ENCODE measurements at regions not wholly inside any gene's neighbourhood (a gene's known extent, or its start where the extent isn't known, plus 50 kb on each side); places are given as distances from the start of the nearest gene placed in this dataset.

DNA sequence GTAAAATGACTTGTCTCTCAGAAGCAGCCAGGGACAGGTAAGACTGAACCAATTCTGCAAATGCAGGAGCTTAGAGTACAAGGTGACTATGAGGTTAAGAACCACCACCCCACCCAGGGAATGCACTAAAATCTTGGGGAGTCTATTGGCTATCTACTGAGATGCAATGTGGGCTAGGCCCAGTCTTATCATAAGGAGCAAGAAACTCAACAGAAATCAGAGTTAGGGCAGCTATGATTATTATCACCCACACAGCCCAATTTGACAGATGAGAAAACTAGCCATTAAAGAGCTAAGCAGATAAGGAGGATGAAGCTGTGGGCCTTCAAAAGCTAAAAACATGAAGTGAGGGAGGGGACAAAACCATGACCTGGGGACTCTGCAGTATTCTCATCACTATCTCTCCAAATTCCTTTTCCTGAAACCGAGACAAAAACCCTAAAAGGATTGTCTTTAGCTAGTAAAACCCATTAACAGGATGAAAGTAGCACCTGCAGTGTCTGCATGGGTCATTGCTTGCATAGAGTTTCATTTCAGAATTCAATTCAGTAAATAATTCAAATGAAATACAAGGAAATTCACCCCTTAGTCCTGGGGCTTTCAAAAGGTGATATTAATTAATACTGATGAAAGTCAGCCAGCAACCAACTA is 68.8 kb upstream of the USP47 start:
- Mint-ChIP-seq H3K9me3 (ENCODE audit: unreplicated experiment) (peaks cover 4% of the 10 kb centered on the region), H3K27me3 (ENCODE audit: low read depth, unreplicated experiment) (peaks cover 59% of the 10 kb centered on the region), H3K36me3 (ENCODE audit: low read depth, unreplicated experiment) (peaks cover 1% of the 10 kb centered on the region), H3K4me3 (ENCODE audit: unreplicated experiment) (no peak overlapping the region), H3K4me1 (ENCODE audit: low read depth, unreplicated experiment) (peaks cover 1% of the 10 kb centered on the region), H3K27ac (ENCODE audit: unreplicated experiment) (no peak overlapping the region)
- FAIRE-seq (no peak), DNase-seq (ENCODE audit: low read depth) (no peak)
- H3K4me3 ChIP-seq (ENCODE audit: insufficient read depth, low read depth, low read length) = no peak overlapping the region
- no peaks in the 10 kb centered on the region for H3K79me2 ChIP-seq (ENCODE audit: insufficient read depth, low read length)
- H3K27ac ChIP-seq (ENCODE audit: low read depth, low read length) = no peak overlapping the region
- H3K9me3 ChIP-seq (ENCODE audit: insufficient read depth, low read depth, low read length) = no peaks in the 10 kb centered on the region
- TF ChIP-seq, protein P1, sequence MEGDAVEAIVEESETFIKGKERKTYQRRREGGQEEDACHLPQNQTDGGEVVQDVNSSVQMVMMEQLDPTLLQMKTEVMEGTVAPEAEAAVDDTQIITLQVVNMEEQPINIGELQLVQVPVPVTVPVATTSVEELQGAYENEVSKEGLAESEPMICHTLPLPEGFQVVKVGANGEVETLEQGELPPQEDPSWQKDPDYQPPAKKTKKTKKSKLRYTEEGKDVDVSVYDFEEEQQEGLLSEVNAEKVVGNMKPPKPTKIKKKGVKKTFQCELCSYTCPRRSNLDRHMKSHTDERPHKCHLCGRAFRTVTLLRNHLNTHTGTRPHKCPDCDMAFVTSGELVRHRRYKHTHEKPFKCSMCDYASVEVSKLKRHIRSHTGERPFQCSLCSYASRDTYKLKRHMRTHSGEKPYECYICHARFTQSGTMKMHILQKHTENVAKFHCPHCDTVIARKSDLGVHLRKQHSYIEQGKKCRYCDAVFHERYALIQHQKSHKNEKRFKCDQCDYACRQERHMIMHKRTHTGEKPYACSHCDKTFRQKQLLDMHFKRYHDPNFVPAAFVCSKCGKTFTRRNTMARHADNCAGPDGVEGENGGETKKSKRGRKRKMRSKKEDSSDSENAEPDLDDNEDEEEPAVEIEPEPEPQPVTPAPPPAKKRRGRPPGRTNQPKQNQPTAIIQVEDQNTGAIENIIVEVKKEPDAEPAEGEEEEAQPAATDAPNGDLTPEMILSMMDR (IDR thresholded peaks at IDR 0.05; ENCODE audit: insufficient read depth, low read depth, low read length) = no peak
- no peak for TF ChIP-seq EZH2 (IDR thresholded peaks at IDR 0.05; ENCODE audit: insufficient read depth, low read length)
- H3K27me3 ChIP-seq (ENCODE audit: insufficient read depth, low read length) = peaks cover 48% of the 10 kb centered on the region
- H3K4me2 ChIP-seq (ENCODE audit: low read length) = no peak overlapping the region
- H3K4me1 ChIP-seq (ENCODE audit: insufficient read depth, low read length) = no peaks in the 10 kb centered on the region
- no peaks in the 10 kb centered on the region for H3K36me3 ChIP-seq (ENCODE audit: insufficient read depth, low read length)
- H3K9ac ChIP-seq (ENCODE audit: low read length) = no peak overlapping the region
- H2AFZ ChIP-seq (ENCODE audit: low read depth, low read length) = no peak overlapping the region
- no peaks in the 10 kb centered on the region for H4K20me1 ChIP-seq (ENCODE audit: insufficient read depth, low read length)

DNA sequence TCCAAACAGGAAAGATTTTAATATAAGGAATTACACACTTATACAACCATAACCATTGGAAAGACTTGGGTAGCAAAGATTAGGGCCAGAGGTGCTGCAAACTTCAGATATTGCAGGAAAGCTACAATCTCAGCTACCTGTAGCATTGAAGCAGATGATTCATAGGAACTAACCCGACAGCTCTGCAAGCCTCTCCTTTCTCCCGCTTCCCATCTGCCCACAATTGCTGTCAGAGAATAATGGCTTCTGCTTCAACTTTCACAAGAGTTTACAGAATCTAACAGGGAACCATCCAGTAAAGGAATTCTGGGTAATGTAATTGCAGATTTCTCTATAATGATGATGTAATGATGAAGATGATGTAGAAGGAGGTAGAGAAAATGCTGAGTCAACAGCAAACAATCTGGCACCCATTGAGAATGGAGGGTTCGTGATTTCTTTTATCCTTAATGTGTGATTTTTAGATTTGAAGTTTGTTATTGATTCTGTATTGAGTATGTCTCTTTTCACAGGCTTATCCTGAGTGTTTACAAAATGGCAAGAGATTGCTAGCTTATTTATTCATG is 70.8 kb upstream of the USP47 start:
- peaks cover 33% of the 10 kb centered on the region for H3K27me3 ChIP-seq (ENCODE audit: insufficient read depth, low read length)
- no peak overlapping the region for H3K27ac Mint-ChIP-seq (ENCODE audit: unreplicated experiment)

More for the DNA sequence above, 70.8 kb upstream of the USP47 start:
- no peaks in the 10 kb centered on the region for H3K79me2 ChIP-seq (ENCODE audit: insufficient read depth, low read length)
- H2AFZ ChIP-seq (ENCODE audit: low read depth, low read length) = no peak overlapping the region
- H3K27me3 Mint-ChIP-seq (ENCODE audit: low read depth, unreplicated experiment) = peaks cover 50% of the 10 kb centered on the region
- no peak overlapping the region for H3K4me2 ChIP-seq (ENCODE audit: low read length)
- TF ChIP-seq EZH2 (IDR thresholded peaks at IDR 0.05; ENCODE audit: insufficient read depth, low read length) = no peak
- TF ChIP-seq, protein P1 (IDR thresholded peaks at IDR 0.05; ENCODE audit: insufficient read depth, low read depth, low read length) = no peak
- FAIRE-seq (no peak), DNase-seq (ENCODE audit: low read depth) (no peak)
- no peaks in the 10 kb centered on the region for H3K36me3 ChIP-seq (ENCODE audit: insufficient read depth, low read length)
- H4K20me1 ChIP-seq (ENCODE audit: insufficient read depth, low read length) = no peaks in the 10 kb centered on the region
- H3K4me1 Mint-ChIP-seq (ENCODE audit: low read depth, unreplicated experiment) = no peaks in the 10 kb centered on the region
- H3K9me3 ChIP-seq (ENCODE audit: insufficient read depth, low read depth, low read length) = no peaks in the 10 kb centered on the region
- H3K4me3 ChIP-seq (ENCODE audit: insufficient read depth, low read depth, low read length) = no peak overlapping the region
- no peak overlapping the region for H3K9ac ChIP-seq (ENCODE audit: low read length)
- peaks cover 4% of the 10 kb centered on the region for H3K9me3 Mint-ChIP-seq (ENCODE audit: unreplicated experiment)
- H3K4me3 Mint-ChIP-seq (ENCODE audit: unreplicated experiment) = no peak overlapping the region
- H3K4me1 ChIP-seq (ENCODE audit: insufficient read depth, low read length) = no peaks in the 10 kb centered on the region
- H3K36me3 Mint-ChIP-seq (ENCODE audit: low read depth, unreplicated experiment) = peaks cover 1% of the 10 kb centered on the region
- no peak overlapping the region for H3K27ac ChIP-seq (ENCODE audit: low read depth, low read length)
